H9 (cell line): ENCODE measurements at regions not wholly inside any gene's neighbourhood (a gene's known extent, or its start where the extent isn't known, plus 50 kb on each side); places are given as distances from the start of the nearest gene placed in this dataset.

Source experiments
- DNase-seq: peaks from one replicate; pipeline ENCODE4 v3.0.0-alpha.2; 2017
- H2AFZ ChIP-seq: one replicate; pipeline ENCODE4 v1.6.1; 2013; ENCODE audit warnings: mild to moderate bottlenecking, low read length, control low read depth, moderate library complexity
- H2AK5ac ChIP-seq: 2 replicates; pipeline ENCODE4 v1.6.1; 2013; ENCODE audit warnings: low read length, control low read depth, mixed read lengths; ENCODE audit not compliant: insufficient read length
- H2BK120ac ChIP-seq: one replicate; pipeline ENCODE4 v1.6.1; 2013; ENCODE audit warnings: low read depth, mild to moderate bottlenecking, low read length, control low read depth, inconsistent platforms; ENCODE audit not compliant: poor library complexity, severe bottlenecking
- H2BK12ac ChIP-seq: 2 replicates; pipeline ENCODE4 v1.6.1; 2013; ENCODE audit warnings: low read length, control low read depth, mixed read lengths, low read depth; ENCODE audit not compliant: insufficient read length
- H2BK15ac ChIP-seq: 2 replicates; pipeline ENCODE4 v1.6.1; 2013; ENCODE audit warnings: low read depth, low read length, control low read depth
- H2BK20ac ChIP-seq: one replicate; pipeline ENCODE4 v1.6.1; 2013; ENCODE audit warnings: low read depth, mild to moderate bottlenecking, low read length, control low read depth, inconsistent platforms; ENCODE audit not compliant: poor library complexity, severe bottlenecking
- H2BK5ac ChIP-seq: 2 replicates; pipeline ENCODE4 v1.6.1; 2013; ENCODE audit warnings: low read length, control low read depth, mixed read lengths; ENCODE audit not compliant: insufficient read length
- H3K14ac ChIP-seq: 2 replicates; pipeline ENCODE4 v1.6.1; 2013; ENCODE audit warnings: low read length, control low read depth; ENCODE audit not compliant: insufficient read depth
- H3K18ac ChIP-seq: 2 replicates; pipeline ENCODE4 v1.6.1; 2013; ENCODE audit warnings: low read depth, mild to moderate bottlenecking, mixed read lengths, low read length, control low read depth; ENCODE audit not compliant: insufficient read length
- H3K23ac ChIP-seq: 2 replicates; pipeline ENCODE4 v1.6.1; 2013; ENCODE audit warnings: low read length, control low read depth, mixed read lengths, low read depth; ENCODE audit not compliant: insufficient read length
- H3K23me2 ChIP-seq: 2 replicates; pipeline ENCODE4 v1.6.1; 2013; ENCODE audit warnings: low read depth, mild to moderate bottlenecking, mixed read lengths, low read length, control low read depth; ENCODE audit not compliant: insufficient read length, poor library complexity, severe bottlenecking
- H3K27ac ChIP-seq: 2 replicates; pipeline ENCODE4 v1.5.1; 2013; ENCODE audit warnings: low read length, control low read depth, mixed read lengths, low read depth; ENCODE audit not compliant: insufficient read length
- H3K27me3 ChIP-seq: 2 replicates; pipeline ENCODE4 v1.6.1; 2013; ENCODE audit warnings: low read length, control low read depth, inconsistent platforms; ENCODE audit not compliant: insufficient read depth
- H3K4ac ChIP-seq: 2 replicates; pipeline ENCODE4 v1.6.1; 2013; ENCODE audit warnings: low read depth, mild to moderate bottlenecking, control low read depth, inconsistent platforms, low read length, moderate library complexity
- H3K4me1 ChIP-seq: 2 replicates; pipeline ENCODE4 v1.6.1; 2013; ENCODE audit warnings: low read length, control low read depth, inconsistent platforms; ENCODE audit not compliant: insufficient read depth
- H3K4me2 ChIP-seq: 2 replicates; pipeline ENCODE4 v1.6.1; 2013; ENCODE audit warnings: low read length, control low read depth, mixed read lengths; ENCODE audit not compliant: insufficient read length, insufficient read depth
- H3K56ac ChIP-seq: 2 replicates; pipeline ENCODE4 v1.6.1; 2013; ENCODE audit warnings: low read depth, mild to moderate bottlenecking, mixed read lengths, low read length, control low read depth; ENCODE audit not compliant: insufficient read length
- H3K79me1 ChIP-seq: 2 replicates; pipeline ENCODE4 v1.6.1; 2013; ENCODE audit warnings: low read depth, mild to moderate bottlenecking, moderate library complexity, low read length, control low read depth, inconsistent platforms; ENCODE audit not compliant: insufficient read depth, poor library complexity, severe bottlenecking
- H3K79me2 ChIP-seq: 2 replicates; pipeline ENCODE4 v1.6.1; 2013; ENCODE audit warnings: low read length, control low read depth, inconsistent platforms; ENCODE audit not compliant: insufficient read depth
- H3K9ac ChIP-seq: 2 replicates; pipeline ENCODE4 v1.6.1; 2013; ENCODE audit warnings: low read length, control low read depth, mixed read lengths; ENCODE audit not compliant: insufficient read length; ENCODE audit errors: extremely low read depth
- H3K9me3 ChIP-seq: one replicate; pipeline ENCODE4 v1.6.1; 2013; ENCODE audit warnings: low read depth, low read length, inconsistent platforms; ENCODE audit not compliant: control insufficient read depth
- H3T11ph ChIP-seq: one replicate; pipeline ENCODE4 v1.6.1; 2013; ENCODE audit warnings: mild to moderate bottlenecking, low read length, control low read depth, inconsistent platforms
- H4K20me1 ChIP-seq: one replicate; pipeline ENCODE4 v1.6.1; 2013; ENCODE audit not compliant: control insufficient read depth, insufficient read length, insufficient read depth
- H4K5ac ChIP-seq: 2 replicates; pipeline ENCODE4 v1.6.1; 2013; ENCODE audit warnings: low read depth, mild to moderate bottlenecking, mixed read lengths, low read length, control low read depth; ENCODE audit not compliant: insufficient read length
- H4K8ac ChIP-seq: replicated peaks from 2 replicates; pipeline ENCODE4 v1.6.1; 2013; ENCODE audit warnings: low read length, control low read depth, mixed read lengths, low read depth; ENCODE audit not compliant: insufficient read length
- H4K91ac ChIP-seq: 2 replicates; pipeline ENCODE4 v1.6.1; 2013; ENCODE audit warnings: low read depth, mild to moderate bottlenecking, moderate library complexity, mixed read lengths, low read length, control low read depth; ENCODE audit not compliant: insufficient read length
- H3K27ac Mint-ChIP-seq, 3 experiments: 2 replicates in 2 of 3; 3 replicates in 1 of 3; pipeline ENCODE4 v1.8.0; 2020 to 2021; ENCODE audit warnings: mixed read lengths in 3 of 3, mild to moderate bottlenecking in 1 of 3, moderate library complexity in 1 of 3
- H3K27me3 Mint-ChIP-seq: 2 replicates; pipeline ENCODE4 v1.8.0; 2021; ENCODE audit warnings: low read depth, mild to moderate bottlenecking, moderate library complexity, mixed read lengths
- H3K36me3 Mint-ChIP-seq, 3 experiments: 2 replicates in 2 of 3; 3 replicates in 1 of 3; pipeline ENCODE4 v1.8.0; 2020 to 2021; ENCODE audit warnings: low read depth in 3 of 3, mixed read lengths in 3 of 3; ENCODE audit not compliant: insufficient read depth in 1 of 3
- H3K4me1 Mint-ChIP-seq, 2 experiments: 2 replicates each; pipeline ENCODE4 v1.8.0; 2020; ENCODE audit warnings: mixed read lengths in 2 of 2
- H3K4me3 Mint-ChIP-seq, 2 experiments: 2 replicates in 1 of 2; 3 replicates in 1 of 2; pipeline ENCODE4 v1.8.0; 2020 to 2021; ENCODE audit warnings: mild to moderate bottlenecking in 2 of 2, mixed read lengths in 2 of 2, moderate library complexity in 1 of 2
- H3K9me3 Mint-ChIP-seq, 2 experiments: 2 replicates in 1 of 2; 3 replicates in 1 of 2; pipeline ENCODE4 v1.8.0; 2020; ENCODE audit warnings: mild to moderate bottlenecking in 2 of 2, mixed read lengths in 2 of 2, moderate library complexity in 1 of 2
- WGBS: extraction: QIAGEN DNeasy Blood & Tissue Kit; methylation state at CpG from one replicate; pipeline ENCODE4 v1.1.7; 2013; ENCODE audit warnings: missing lambda C conversion rate, low lambda C conversion rate, mixed read lengths; ENCODE audit not compliant: insufficient read length; ENCODE audit errors: extremely low coverage; 5-methylcytosine and 5-hydroxymethylcytosine counted together
- TF ChIP-seq, protein P1 (sequence below): fragments of 200-600 bp; sonication (generic); conservative IDR thresholded peaks from 3 replicates; pipeline ENCODE4 v1.8.0; 2021; ENCODE audit warnings: antibody characterized with exemption, mild to moderate bottlenecking

DNA sequence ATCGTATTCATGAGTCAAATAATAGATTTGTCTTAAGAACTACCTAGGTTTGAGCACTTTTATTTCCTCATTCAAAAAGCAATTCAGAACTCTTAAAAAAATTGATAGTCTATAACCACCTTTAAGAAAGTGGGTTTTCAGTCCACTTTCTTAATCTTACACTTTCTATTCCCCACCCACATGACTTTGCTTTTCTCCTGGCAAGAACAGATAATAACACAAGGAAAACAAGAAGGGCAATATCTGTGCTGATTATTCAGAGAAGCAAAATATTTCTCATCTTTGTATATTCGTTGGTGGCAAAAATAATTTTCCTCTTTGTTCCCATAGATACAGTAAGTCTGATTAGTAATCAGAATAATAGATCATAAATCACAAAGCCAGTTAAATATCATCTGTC, 130.6 kb upstream of the DNAJC10 start:
- no peak overlapping the region for H2BK12ac ChIP-seq
- H3K14ac ChIP-seq = no peak overlapping the region
- H3K56ac ChIP-seq = no peak overlapping the region
- H2BK120ac ChIP-seq = no peak overlapping the region
- no peak overlapping the region for H2BK20ac ChIP-seq
- Mint-ChIP-seq H3K27me3 (no peaks in the 10 kb centered on the region), H3K36me3 (no peaks in the 10 kb centered on the region), H3K4me1 (peaks cover 17 to 19% of the 10 kb centered on the region in 2 experiments), H3K9me3 (no peaks in the 10 kb centered on the region; a peak in 1 of 5 replicates), H3K27ac (no peak overlapping the region), H3K4me3 (no peak overlapping the region)
- TF ChIP-seq, protein P1, sequence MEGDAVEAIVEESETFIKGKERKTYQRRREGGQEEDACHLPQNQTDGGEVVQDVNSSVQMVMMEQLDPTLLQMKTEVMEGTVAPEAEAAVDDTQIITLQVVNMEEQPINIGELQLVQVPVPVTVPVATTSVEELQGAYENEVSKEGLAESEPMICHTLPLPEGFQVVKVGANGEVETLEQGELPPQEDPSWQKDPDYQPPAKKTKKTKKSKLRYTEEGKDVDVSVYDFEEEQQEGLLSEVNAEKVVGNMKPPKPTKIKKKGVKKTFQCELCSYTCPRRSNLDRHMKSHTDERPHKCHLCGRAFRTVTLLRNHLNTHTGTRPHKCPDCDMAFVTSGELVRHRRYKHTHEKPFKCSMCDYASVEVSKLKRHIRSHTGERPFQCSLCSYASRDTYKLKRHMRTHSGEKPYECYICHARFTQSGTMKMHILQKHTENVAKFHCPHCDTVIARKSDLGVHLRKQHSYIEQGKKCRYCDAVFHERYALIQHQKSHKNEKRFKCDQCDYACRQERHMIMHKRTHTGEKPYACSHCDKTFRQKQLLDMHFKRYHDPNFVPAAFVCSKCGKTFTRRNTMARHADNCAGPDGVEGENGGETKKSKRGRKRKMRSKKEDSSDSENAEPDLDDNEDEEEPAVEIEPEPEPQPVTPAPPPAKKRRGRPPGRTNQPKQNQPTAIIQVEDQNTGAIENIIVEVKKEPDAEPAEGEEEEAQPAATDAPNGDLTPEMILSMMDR = no peak
- no peak overlapping the region for H4K5ac ChIP-seq
- H3K9ac ChIP-seq = no peak overlapping the region
- H3K23me2 ChIP-seq = no peaks in the 10 kb centered on the region
- H4K91ac ChIP-seq = no peak overlapping the region
- H3K27ac ChIP-seq = no peak overlapping the region
- H3K23ac ChIP-seq = no peak overlapping the region
- DNase-seq = no peak
- no peaks in the 10 kb centered on the region for H3K79me1 ChIP-seq
- no peak overlapping the region for H2BK5ac ChIP-seq
- H3T11ph ChIP-seq = no peak overlapping the region
- H3K4me1 ChIP-seq = no peaks in the 10 kb centered on the region
- H2AFZ ChIP-seq = no peak overlapping the region
- no peak overlapping the region for H4K8ac ChIP-seq
- H3K4ac ChIP-seq = no peak overlapping the region
- H3K27me3 ChIP-seq = no peaks in the 10 kb centered on the region
- WGBS = no CpG with 5 or more reads among the region's 2 CpGs
- H3K18ac ChIP-seq = no peak overlapping the region
- H3K4me2 ChIP-seq = no peak overlapping the region
- H2BK15ac ChIP-seq = no peak overlapping the region
- H3K79me2 ChIP-seq = no peaks in the 10 kb centered on the region
- H3K9me3 ChIP-seq = no peaks in the 10 kb centered on the region
- no peak overlapping the region for H2AK5ac ChIP-seq
- H4K20me1 ChIP-seq = no peaks in the 10 kb centered on the region
